K562 (cell line): ENCODE measurements at regions not wholly inside any gene's neighbourhood (a gene's known extent, or its start where the extent isn't known, plus 50 kb on each side); places are given as distances from the start of the nearest gene placed in this dataset.

Experiments
- ATAC-seq: fragments of 200-7000 bp; cut with Tn5 transposase; 3 replicates; pipeline ENCODE4 v1.9.1; 2020; ENCODE audit warnings: moderate library complexity
- BruUV-seq: library from RNA; stranded (reverse); fragments of 400-500 nt; replicated peaks from 2 replicates; lab custom pipeline; 2021; lab: Mats Ljungman, UMichigan
- CTCF ChIA-PET: fragments of 300-600 bp; formaldehyde crosslinking; extraction: SDS; loops from one replicate; lab custom pipeline; 2021; ENCODE audit warnings: low intra/inter-chr PET ratio; lab: Yijun Ruan, JAX
- POLR2A ChIA-PET: fragments of 300-600, 350-650 bp; sonication (Branson Sonifier 250); formaldehyde crosslinking; extraction: SDS; loops from one replicate; lab custom pipeline; 2021; ENCODE audit warnings: antibody characterized with exemption, inconsistent platforms; lab: Yijun Ruan, JAX
- DNase-seq, 4 experiments: peaks; one replicate each; pipeline versions ENCODE4 v3.0.0 to v3.0.0-alpha.2; 2011 to 2018; ENCODE audit warnings: low spot score in 3 of 4, mixed read lengths in 3 of 4; ENCODE audit errors: extremely low read depth in 1 of 4
- FAIRE-seq: peaks from 2 replicates; lab custom pipeline; 2011; peaks lifted over from hg19 to GRCh38; lab: Jason Lieb, UNC
- H2AFZ ChIP-seq: 2 replicates; pipeline ENCODE4 v1.6.0; 2011; ENCODE audit warnings: low read depth, low read length, control low read depth, inconsistent platforms
- H3K27ac ChIP-seq: fragments of 200-600 bp; 3 replicates; pipeline ENCODE4 v1.8.0; 2011; ENCODE audit warnings: low read depth, mild to moderate bottlenecking, control low read depth, inconsistent platforms, low read length, moderate library complexity, mixed read lengths; ENCODE audit errors: extremely low read depth
- H3K27me3 ChIP-seq, 2 experiments: fragments of 300-600 bp in 1 of 2; 2 replicates in 1 of 2; 3 replicates in 1 of 2; pipeline versions ENCODE4 v1.6.0 to v1.8.0; 2011; ENCODE audit warnings: inconsistent platforms in 2 of 2, low read length in 2 of 2, mild to moderate bottlenecking in 1 of 2, mixed read lengths in 1 of 2, moderate library complexity in 1 of 2; ENCODE audit not compliant: control insufficient read depth in 2 of 2, insufficient read depth in 2 of 2
- H3K36me3 ChIP-seq: fragments of 300-600 bp; 3 replicates; pipeline ENCODE4 v1.8.0; 2011; ENCODE audit warnings: mild to moderate bottlenecking, low read length, inconsistent platforms; ENCODE audit not compliant: control insufficient read depth, insufficient read depth
- H3K4me1 ChIP-seq, 2 experiments: fragments of 200-600 bp in 1 of 2; replicated peaks in 1 of 2; 2 replicates in 1 of 2; 3 replicates in 1 of 2; pipeline versions ENCODE4 v1.5.1 to v1.8.0; 2011; ENCODE audit warnings: inconsistent platforms in 2 of 2, low read length in 2 of 2, mild to moderate bottlenecking in 1 of 2, mixed read lengths in 1 of 2, moderate library complexity in 1 of 2; ENCODE audit not compliant: control insufficient read depth in 2 of 2, insufficient read depth in 2 of 2
- H3K4me2 ChIP-seq: 2 replicates; pipeline ENCODE4 v1.6.1; 2011; ENCODE audit warnings: low read length, control low read depth, inconsistent platforms, mixed read lengths; ENCODE audit not compliant: insufficient read depth
- H3K4me3 ChIP-seq: fragments of 200-600 bp; sonication (generic), shearing (Covaris generic); 2 replicates; pipeline ENCODE4 v1.5.1; 2016; ENCODE audit warnings: control low read depth, inconsistent platforms
- H3K79me2 ChIP-seq: fragments of 200-600 bp; 3 replicates; pipeline ENCODE4 v1.8.0; 2011; ENCODE audit warnings: low read length, inconsistent platforms; ENCODE audit not compliant: control insufficient read depth, insufficient read depth
- H3K9ac ChIP-seq, 2 experiments: 2 replicates each; pipeline versions ENCODE4 v1.6.0 to v1.6.1; 2011; ENCODE audit warnings: low read depth in 2 of 2, low read length in 2 of 2, control low read depth in 1 of 2, inconsistent platforms in 1 of 2, mild to moderate bottlenecking in 1 of 2, mixed read lengths in 1 of 2; ENCODE audit not compliant: insufficient read depth in 1 of 2
- H3K9me1 ChIP-seq: one replicate; pipeline ENCODE4 v1.6.0; 2011; ENCODE audit warnings: inconsistent platforms, mild to moderate bottlenecking, low read length, moderate library complexity; ENCODE audit not compliant: control insufficient read depth, insufficient read depth
- H3K9me3 ChIP-seq: replicated peaks from 2 replicates; pipeline ENCODE4 v1.5.1; 2011; ENCODE audit warnings: low read depth, low read length, inconsistent platforms; ENCODE audit not compliant: control insufficient read depth, insufficient read depth
- H4K20me1 ChIP-seq: replicated peaks from 2 replicates; pipeline ENCODE4 v1.6.1; 2011; ENCODE audit warnings: low read length, inconsistent platforms, mixed read lengths; ENCODE audit not compliant: control insufficient read depth, insufficient read depth
- ATF3 ChIP-seq, 2 experiments: fragments of 450-650 bp in 1 of 2; sonication (generic) in 1 of 2; formaldehyde crosslinking in 1 of 2; IDR thresholded peaks in 1 of 2; conservative IDR thresholded peaks in 1 of 2; 2 replicates each; pipeline versions ENCODE4 v1.6.1 to v1.8.1; 2016 to 2023; ENCODE audit warnings: mild to moderate bottlenecking in 2 of 2, moderate library complexity in 2 of 2, inconsistent platforms in 1 of 2, missing genetic modification reagents in 1 of 2
- CTCFL ChIP-seq: IDR thresholded peaks from 2 replicates; pipeline ENCODE4 v1.6.1; 2011; ENCODE audit warnings: borderline replicate concordance, low read depth, mild to moderate bottlenecking, moderate library complexity, low read length; ENCODE audit not compliant: insufficient read depth, poor library complexity, severe bottlenecking
- GATAD2B ChIP-seq: fragments of 450-650 bp; IDR thresholded peaks from 2 replicates; pipeline ENCODE4 v1.6.1; 2017; ENCODE audit warnings: mild to moderate bottlenecking, borderline replicate concordance
- HNRNPH1 ChIP-seq: fragments of 200-400 bp; formaldehyde crosslinking; optimal IDR thresholded peaks from 2 replicates; pipeline ENCODE3; 2017; ENCODE audit warnings: low read depth, mild to moderate bottlenecking, low read length, moderate library complexity
- MEF2A ChIP-seq: IDR thresholded peaks from 2 replicates; pipeline ENCODE4 v1.6.1; 2011; ENCODE audit warnings: low read depth, mild to moderate bottlenecking, low read length, moderate library complexity; ENCODE audit not compliant: control insufficient read depth
- MEF2D ChIP-seq: conservative IDR thresholded peaks from 2 replicates; pipeline ENCODE4 v1.6.1; 2016; ENCODE audit warnings: low read depth, missing genetic modification characterization, missing compliant biosample characterization
- NFXL1 ChIP-seq: fragments of 450-650 bp; formaldehyde crosslinking; IDR thresholded peaks from 2 replicates; pipeline ENCODE4 v1.4.0; 2021; ENCODE audit warnings: mild to moderate bottlenecking
- PHB ChIP-seq: fragments of 250-450 bp; sonication (Bioruptor Pico); IDR thresholded peaks from 2 replicates; pipeline ENCODE4 v1.5.0; 2021
- RAD21 ChIP-seq, 2 experiments: fragments of 250-450 bp in 1 of 2; fragments of 450-650 bp in 1 of 2; sonication (Bioruptor Pico) in 1 of 2; formaldehyde crosslinking in 1 of 2; IDR thresholded peaks in 1 of 2; conservative IDR thresholded peaks in 1 of 2; 2 replicates each; pipeline versions ENCODE4 v1.4.0 to v1.8.0; 2020 to 2022; ENCODE audit warnings: mild to moderate bottlenecking in 2 of 2, moderate library complexity in 1 of 2
- SREBF1 ChIP-seq: fragments of 150-350 bp; IDR thresholded peaks from 2 replicates; pipeline ENCODE4 v1.6.1; 2014; ENCODE audit warnings: antibody characterized with exemption, low read depth, low read length, borderline replicate concordance
- STAT5A ChIP-seq: IDR thresholded peaks from 2 replicates; pipeline ENCODE4 v1.6.1; 2012; ENCODE audit warnings: low read length, inconsistent platforms, borderline replicate concordance
- WGBS: fragments of 100-300 bp; shearing (Covaris generic); methylation state at CpG from one replicate; pipeline ENCODE4 v1.1.6; 2016; ENCODE audit warnings: low coverage, mixed read lengths; ENCODE audit not compliant: insufficient coverage; ENCODE audit errors: missing lambda C conversion rate; 5-methylcytosine and 5-hydroxymethylcytosine counted together
- in situ Hi-C: fragments of 300-500 bp; cut with MboI; formaldehyde crosslinking; loops from 4 replicates; pipeline ENCODE4 v1.15.0; 2018; ENCODE audit warnings: inconsistent platforms, mixed read lengths
- intact Hi-C: fragments of 100-400 bp; cut with micrococcal nuclease; formaldehyde crosslinking; loops from 2 replicates; pipeline ENCODE4 v1.14.2; 2022

- H3K9ac ChIP-seq: no peak overlapping the region
- no peaks in the 10 kb centered on the region for H3K9me3 ChIP-seq
- in situ Hi-C loops (no loop called here), intact Hi-C loops (no loop called here)
- POLR2A ChIA-PET: no interaction called here
- H3K79me2 ChIP-seq: no peaks in the 10 kb centered on the region
- no peaks in the 10 kb centered on the region for H4K20me1 ChIP-seq
- 8% methylated on average over 1 of the region's 1 CpG for WGBS
- DNase-seq (no peak), ATAC-seq (no peak), FAIRE-seq (no peak)
- H3K9me1 ChIP-seq: no peaks in the 10 kb centered on the region
- H3K4me3 ChIP-seq: no peak overlapping the region
- H2AFZ ChIP-seq: no peak overlapping the region
- no peak overlapping the region for H3K27ac ChIP-seq
- TF ChIP-seq ATF3 (IDR thresholded peaks at IDR 0.05): 0 out of 2 replicates have a peak, but pooled peaks have one; percentile 11
- TF ChIP-seq ATF3 (CRISPR knock-in tag; conservative IDR thresholded peaks at IDR 0.05): no peak
- no peak for TF ChIP-seq HNRNPH1
- no peaks in the 10 kb centered on the region for H3K4me1 ChIP-seq
- no peaks in the 10 kb centered on the region for H3K27me3 ChIP-seq
- H3K4me2 ChIP-seq: no peak overlapping the region
- no peaks in the 10 kb centered on the region for H3K36me3 ChIP-seq
- BruUV-seq: no TSS peak
- CTCF ChIA-PET: no interaction called here
Observed at GRCh38 chr13:73601708-73602107, 532.5 kb downstream of the KLF12 start.

- H3K27ac ChIP-seq: no peak overlapping the region
- H4K20me1 ChIP-seq: no peaks in the 10 kb centered on the region
- no peaks in the 10 kb centered on the region for H3K9me1 ChIP-seq
- 1% methylated on average over 5 of the region's 9 CpGs for WGBS
- TF ChIP-seq NFXL1 (no peak), PHB (CRISPR knock-in tag) (no peak), GATAD2B (no peak), STAT5A (no peak), SREBF1 (no peak), MEF2D (no peak), MEF2A (no peak), RAD21 (CRISPR knock-in tag; conservative IDR thresholded peaks at IDR 0.05 in 1 of 2, IDR thresholded peaks at IDR 0.05 in 1 of 2) (no peak), CTCFL (no peak)
- DNase-seq (no peak), FAIRE-seq (no peak), ATAC-seq (no peak)
- no peak overlapping the region for H3K4me3 ChIP-seq
- in situ Hi-C loops (no loop called here), intact Hi-C loops (no loop called here)
- no peaks in the 10 kb centered on the region for H3K27me3 ChIP-seq
- H3K36me3 ChIP-seq: no peaks in the 10 kb centered on the region
- no peaks in the 10 kb centered on the region for H3K79me2 ChIP-seq
- H3K4me1 ChIP-seq: no peaks in the 10 kb centered on the region
- ChIA-PET CTCF (no interaction called here), POLR2A (no interaction called here)
- no TSS peak for BruUV-seq
- no peaks in the 10 kb centered on the region for H3K9me3 ChIP-seq
- no peak overlapping the region for H3K9ac ChIP-seq
- no peak overlapping the region for H2AFZ ChIP-seq
- no peak overlapping the region for H3K4me2 ChIP-seq
Observed at GRCh38 chr13:73599232-73600128, 534.7 kb downstream of the KLF12 start.
